ENCODE measurements at regions not wholly inside any gene's neighbourhood (a gene's known extent, or its start where the extent isn't known, plus 50 kb on each side); places are given as distances from the start of the nearest gene placed in this dataset.

DNA sequence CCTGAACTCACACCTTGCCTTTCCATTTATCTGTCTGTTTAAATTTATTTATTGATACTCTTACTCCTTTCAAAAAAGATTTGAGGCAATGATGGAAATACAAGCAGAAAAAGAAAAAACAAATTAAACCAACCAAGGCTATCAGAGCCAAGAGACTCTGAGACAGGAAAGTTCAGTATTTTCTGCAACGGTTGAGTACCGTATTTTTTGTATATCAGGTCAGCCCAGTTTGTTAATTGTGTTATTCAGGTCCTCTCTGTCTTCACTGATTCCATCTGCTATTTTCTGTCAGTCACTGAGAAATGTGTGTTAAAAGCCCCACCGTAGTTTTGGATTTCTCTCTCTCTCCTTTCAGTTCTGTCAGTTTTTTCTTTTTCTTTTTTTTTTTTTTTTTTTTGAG lies 134.5 kb upstream of the SMIM23 start:
- Histone ChIP-seq H3K4me2 (no peak overlapping the region), H3K9ac (no peak overlapping the region), H3K27me3 (no peaks in the 10 kb centered on the region), H3K27ac (no peak overlapping the region), H3K4me1 (peaks cover 33% of the 10 kb centered on the region), H3K9me3 (peaks cover 11% of the 10 kb centered on the region), H3K36me3 (no peaks in the 10 kb centered on the region), H3K4me3 (no peak overlapping the region), H4K20me1 (no peaks in the 10 kb centered on the region)
- no peak for TF ChIP-seq Cebpa-rat (IDR thresholded peaks at IDR 0.05)

DNA sequence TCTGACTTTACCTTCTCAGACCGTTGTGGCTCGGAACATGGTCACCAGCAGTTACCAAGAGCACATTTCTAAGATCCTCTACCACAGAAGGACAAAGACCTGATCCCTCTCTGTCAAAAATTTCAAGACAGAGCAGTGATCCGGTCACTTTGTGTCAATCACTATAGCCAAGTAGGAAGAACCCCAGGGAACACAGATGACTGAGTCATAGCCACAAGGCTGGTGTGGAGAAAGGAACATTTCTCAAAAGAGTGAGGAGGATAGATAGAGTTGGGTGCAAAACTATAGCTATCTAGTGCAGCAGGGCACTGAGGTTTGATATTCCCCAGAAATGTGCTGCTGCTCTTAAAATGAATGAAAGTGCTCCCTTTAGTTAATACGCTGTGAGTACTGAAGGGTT lies 130.7 kb upstream of the SMIM23 start:
- Histone ChIP-seq H3K4me1 (no peaks in the 10 kb centered on the region), H3K36me3 (no peaks in the 10 kb centered on the region), H3K27me3 (no peaks in the 10 kb centered on the region), H3K4me2 (no peak overlapping the region), H3K9ac (no peak overlapping the region), H3K27ac (no peak overlapping the region), H3K9me3 (peaks cover 11% of the 10 kb centered on the region), H4K20me1 (no peaks in the 10 kb centered on the region), H3K4me3 (no peak overlapping the region)
- no peak for TF ChIP-seq Cebpa-rat (IDR thresholded peaks at IDR 0.05)

DNA sequence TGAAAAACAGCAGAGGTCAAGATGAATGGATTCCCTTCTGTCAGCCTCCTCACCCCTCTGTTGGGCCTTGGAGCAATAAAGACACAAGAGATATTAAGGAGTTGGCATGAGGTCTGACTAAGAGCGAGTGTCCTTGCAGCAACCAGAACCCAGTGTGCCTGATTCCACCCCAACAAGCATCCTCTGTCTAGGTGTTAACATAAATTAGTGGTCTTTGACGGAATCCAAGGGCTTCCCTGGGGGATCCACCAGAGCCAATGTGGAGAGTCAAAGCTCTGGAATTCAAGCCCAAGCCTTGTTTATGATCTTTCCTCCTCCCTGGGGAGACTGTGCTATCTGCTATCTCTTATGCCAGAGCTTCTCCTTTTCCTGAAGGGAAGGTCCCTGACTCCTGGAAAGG lies 128.1 kb upstream of the SMIM23 start:
- H3K27ac ChIP-seq = no peak overlapping the region

DNA sequence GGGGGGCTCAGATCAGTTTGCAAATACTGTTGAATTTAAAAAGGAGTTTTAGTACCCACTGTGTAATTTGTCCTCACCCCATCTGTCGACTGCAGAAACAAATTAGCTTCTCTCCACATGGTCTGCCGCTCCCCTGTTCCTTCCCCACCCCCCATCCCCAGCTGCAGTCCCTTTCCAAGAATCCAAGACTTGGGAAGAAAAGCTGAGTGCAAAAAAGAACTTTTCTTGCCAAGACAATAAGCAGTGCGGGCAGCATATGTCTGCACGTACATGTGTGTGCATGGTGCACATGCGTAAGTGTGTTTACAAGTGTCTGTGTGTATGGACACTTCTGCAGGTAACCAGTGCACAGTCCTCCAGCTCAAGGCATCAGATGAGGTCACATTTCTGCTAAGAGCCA lies 125.7 kb upstream of the SMIM23 start:
- no peak overlapping the region for H3K4me3 ChIP-seq
- no peak for TF ChIP-seq Cebpa-rat (IDR thresholded peaks at IDR 0.05)
- H3K27ac ChIP-seq = no peak overlapping the region
- peaks cover 8% of the 10 kb centered on the region for H3K4me1 ChIP-seq
- H3K9ac ChIP-seq = no peak overlapping the region
- no peak overlapping the region for H3K4me2 ChIP-seq
- H3K36me3 ChIP-seq = no peaks in the 10 kb centered on the region
- H4K20me1 ChIP-seq = no peaks in the 10 kb centered on the region
- H3K27me3 ChIP-seq = no peaks in the 10 kb centered on the region
- H3K9me3 ChIP-seq = peaks cover 1% of the 10 kb centered on the region

More for the DNA sequence above, 128.1 kb upstream of the SMIM23 start:
- H4K20me1 ChIP-seq = no peaks in the 10 kb centered on the region
- H3K4me1 ChIP-seq = peaks cover 8% of the 10 kb centered on the region
- no peaks in the 10 kb centered on the region for H3K36me3 ChIP-seq
- no peak overlapping the region for H3K4me3 ChIP-seq
- no peaks in the 10 kb centered on the region for H3K27me3 ChIP-seq
- no peak overlapping the region for H3K9ac ChIP-seq
- TF ChIP-seq Cebpa-rat (IDR thresholded peaks at IDR 0.05) = no peak
- peaks cover 11% of the 10 kb centered on the region for H3K9me3 ChIP-seq
- no peak overlapping the region for H3K4me2 ChIP-seq

DNA sequence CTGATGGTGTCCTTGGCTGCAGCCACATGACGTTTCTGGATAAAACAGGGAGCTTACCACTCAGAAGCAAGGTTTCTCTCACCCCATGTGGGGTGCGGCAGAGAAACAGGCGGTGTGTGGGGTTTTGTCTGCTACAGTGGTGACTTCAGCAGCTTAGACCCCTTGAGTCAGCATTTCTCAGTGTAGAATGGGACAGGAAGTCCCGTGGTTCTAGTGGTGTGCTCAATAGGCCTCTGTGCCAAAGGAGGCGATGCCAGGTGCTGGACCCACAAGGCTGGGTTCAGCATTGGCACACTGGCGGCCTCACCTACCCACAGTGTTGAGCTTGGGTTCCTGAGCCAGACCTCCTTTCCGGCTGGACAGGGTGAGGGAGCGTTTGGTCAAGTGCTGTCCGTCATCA lies 125.2 kb upstream of the SMIM23 start:
- peak overlapping the region; percentile 9 for H3K4me2 ChIP-seq
- H3K27me3 ChIP-seq = no peaks in the 10 kb centered on the region
- no peaks in the 10 kb centered on the region for H4K20me1 ChIP-seq
- H3K36me3 ChIP-seq = no peaks in the 10 kb centered on the region
- H3K9me3 ChIP-seq = no peaks in the 10 kb centered on the region; the same call in 1 of the 2 replicates
- no peak overlapping the region for H3K9ac ChIP-seq
- H3K4me1 ChIP-seq = peaks cover 8% of the 10 kb centered on the region
- H3K4me3 ChIP-seq = no peak overlapping the region
- TF ChIP-seq Cebpa-rat (IDR thresholded peaks at IDR 0.05) = no peak
- H3K27ac ChIP-seq = no peak overlapping the region

DNA sequence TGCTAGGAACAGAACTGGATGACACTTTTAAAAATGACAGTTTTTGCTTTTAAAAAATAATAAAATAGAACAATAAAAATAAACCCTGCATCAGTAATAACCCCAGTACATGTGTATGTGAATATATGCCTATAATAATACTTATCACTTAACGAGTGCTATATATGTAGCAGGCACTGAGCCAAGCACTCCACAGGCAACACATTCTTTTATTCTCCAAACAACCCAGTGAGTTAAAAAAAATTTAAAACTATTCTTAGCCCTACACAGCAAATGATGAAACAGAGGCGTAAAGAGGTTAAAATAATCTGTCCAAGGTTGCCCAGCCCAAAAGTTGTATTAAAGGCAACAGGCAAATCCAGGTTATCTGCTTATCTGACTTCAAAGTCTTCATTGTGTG lies 124.5 kb upstream of the SMIM23 start:
- Histone ChIP-seq H3K27me3 (no peaks in the 10 kb centered on the region), H3K4me1 (peaks cover 8% of the 10 kb centered on the region), H3K36me3 (no peaks in the 10 kb centered on the region), H4K20me1 (no peaks in the 10 kb centered on the region), H3K27ac (no peak overlapping the region), H3K4me3 (no peak overlapping the region), H3K9me3 (no peaks in the 10 kb centered on the region; the same call in 1 of the 2 replicates), H3K4me2 (no peak overlapping the region), H3K9ac (no peak overlapping the region)
- TF ChIP-seq Cebpa-rat (IDR thresholded peaks at IDR 0.05) = no peak

DNA sequence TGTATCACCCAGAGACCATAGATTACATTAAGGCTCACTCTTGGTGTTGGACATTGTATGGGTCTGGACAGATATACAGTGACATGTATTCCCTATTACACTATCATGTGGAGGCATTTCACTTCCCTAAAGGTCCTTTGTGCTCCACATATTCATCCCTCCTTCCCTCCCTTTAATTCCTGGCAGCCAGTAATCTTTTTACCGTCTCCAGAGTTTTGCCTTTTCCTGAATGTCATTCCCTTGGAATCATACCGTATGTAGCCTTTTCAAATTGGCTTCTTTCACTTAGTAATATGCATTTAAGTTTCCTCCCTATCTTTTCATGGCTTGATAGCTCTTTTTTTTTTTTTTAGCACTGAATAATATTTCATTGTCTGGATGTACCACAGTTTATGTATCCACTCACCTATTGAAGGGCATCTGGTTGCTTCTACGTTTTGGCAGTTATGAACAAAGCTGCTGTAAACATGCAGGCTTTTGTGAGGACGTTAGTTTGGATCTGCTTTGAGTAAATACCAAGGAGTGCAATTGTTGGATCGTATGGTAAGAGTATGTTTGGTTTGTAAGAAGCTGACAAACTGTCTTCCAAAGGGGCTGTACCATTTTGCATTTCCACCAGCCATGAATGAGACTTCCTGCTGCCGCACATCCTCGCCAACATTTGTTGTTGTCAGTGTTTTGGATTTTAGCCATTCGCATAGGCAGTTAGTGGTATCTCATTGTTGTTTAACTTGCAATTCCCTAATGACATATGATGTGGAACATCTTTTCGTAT lies 122.1 kb upstream of the SMIM23 start:
- no peak overlapping the region for H3K9ac ChIP-seq
- H3K36me3 ChIP-seq = no peaks in the 10 kb centered on the region
- H4K20me1 ChIP-seq = no peaks in the 10 kb centered on the region
- no peak overlapping the region for H3K27ac ChIP-seq
- H3K9me3 ChIP-seq = no peaks in the 10 kb centered on the region; the same call in 1 of the 2 replicates
- no peaks in the 10 kb centered on the region for H3K27me3 ChIP-seq
- no peak overlapping the region for H3K4me3 ChIP-seq
- H3K4me2 ChIP-seq = no peak overlapping the region
- TF ChIP-seq Cebpa-rat (IDR thresholded peaks at IDR 0.05) = no peak
- peaks cover 8% of the 10 kb centered on the region for H3K4me1 ChIP-seq

DNA sequence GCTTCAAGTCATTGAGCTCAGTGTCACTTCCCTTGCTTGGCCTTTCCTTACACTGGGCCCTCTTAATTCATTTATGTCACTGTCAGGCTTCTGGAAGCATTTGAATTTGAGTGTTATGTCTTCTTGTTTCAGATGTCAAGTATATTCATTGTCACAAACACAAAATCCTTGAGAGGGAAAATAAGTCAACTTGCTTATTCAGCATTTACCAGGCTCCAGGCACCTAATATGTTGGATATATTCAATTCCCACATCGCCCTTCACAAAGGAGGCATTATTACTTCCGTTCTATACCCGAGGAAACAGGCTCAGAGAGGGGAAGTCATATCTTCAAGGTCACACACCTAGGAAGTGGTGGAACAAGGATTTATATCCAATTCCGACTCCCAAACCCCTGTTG lies 121.1 kb upstream of the SMIM23 start:
- TF ChIP-seq Cebpa-rat (IDR thresholded peaks at IDR 0.05) = no peak
- no peaks in the 10 kb centered on the region for H4K20me1 ChIP-seq

DNA sequence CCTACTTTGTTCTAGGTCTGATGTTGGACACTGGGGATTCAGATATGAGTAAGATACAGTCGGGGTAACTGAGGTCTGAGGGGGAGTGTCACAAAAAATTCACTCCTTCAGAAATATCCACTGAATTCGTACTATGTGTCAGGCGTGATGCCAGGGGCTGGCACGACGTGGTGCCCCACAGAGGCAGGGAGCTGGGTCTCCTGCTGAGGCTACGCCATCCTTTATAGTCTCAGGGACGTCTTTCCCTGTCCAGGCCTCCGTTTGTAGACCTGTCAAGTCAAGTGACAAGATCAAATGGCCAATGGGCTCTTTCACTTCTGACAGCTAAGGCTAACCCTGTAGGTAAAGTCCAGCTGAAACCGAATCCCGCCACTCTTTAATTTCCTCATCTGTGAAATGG lies 118.8 kb upstream of the SMIM23 start:
- Histone ChIP-seq H3K36me3 (no peaks in the 10 kb centered on the region), H3K9me3 (no peaks in the 10 kb centered on the region; the same call in 1 of the 2 replicates), H3K4me2 (no peak overlapping the region), H3K27me3 (no peaks in the 10 kb centered on the region), H3K27ac (no peak overlapping the region), H3K4me3 (no peak overlapping the region), H4K20me1 (no peaks in the 10 kb centered on the region), H3K9ac (no peak overlapping the region), H3K4me1 (no peaks in the 10 kb centered on the region)
- no peak for TF ChIP-seq Cebpa-rat (IDR thresholded peaks at IDR 0.05)

More for the DNA sequence above, 121.1 kb upstream of the SMIM23 start:
- H3K4me1 ChIP-seq = peaks cover 8% of the 10 kb centered on the region
- no peaks in the 10 kb centered on the region for H3K36me3 ChIP-seq
- no peak overlapping the region for H3K4me2 ChIP-seq
- H3K4me3 ChIP-seq = no peak overlapping the region
- H3K9me3 ChIP-seq = no peaks in the 10 kb centered on the region; the same call in 1 of the 2 replicates
- H3K9ac ChIP-seq = no peak overlapping the region
- no peaks in the 10 kb centered on the region for H3K27me3 ChIP-seq
- H3K27ac ChIP-seq = no peak overlapping the region

DNA sequence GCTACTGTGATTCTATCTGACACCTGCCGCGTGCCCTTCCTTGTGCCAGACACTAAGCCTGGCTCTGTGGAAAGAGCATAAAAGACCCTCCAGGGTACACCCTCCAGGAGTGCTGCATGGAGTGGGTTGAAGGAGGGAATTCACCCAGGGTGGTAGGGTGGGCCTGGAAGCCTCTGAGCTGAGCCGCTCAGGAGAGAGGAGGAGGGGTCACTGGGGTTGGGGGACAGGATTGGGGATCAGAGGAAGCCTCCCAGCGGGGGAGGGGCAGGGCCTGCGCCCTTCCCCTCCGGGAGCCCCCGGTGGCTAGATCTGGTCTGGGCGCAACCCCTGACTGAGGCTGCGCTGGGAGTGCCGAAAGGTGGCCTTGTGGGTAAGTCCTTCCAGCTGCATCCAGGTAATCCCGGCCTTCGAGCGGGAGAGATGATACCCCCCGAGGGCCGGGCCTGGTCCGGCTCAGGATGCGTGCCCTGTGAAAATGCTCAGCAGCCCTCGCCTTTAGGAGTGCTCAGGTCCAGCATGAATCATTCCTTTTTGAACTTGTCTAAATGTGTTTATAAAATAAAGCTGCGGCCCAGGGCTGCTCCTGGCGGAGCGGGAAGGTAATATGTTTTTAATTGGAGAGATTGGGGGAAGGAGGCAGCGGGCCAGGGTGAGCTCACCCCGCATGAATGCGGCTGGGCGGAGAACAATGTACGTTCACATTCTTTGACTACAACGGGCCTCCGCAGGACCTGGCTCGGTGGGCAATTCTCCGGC lies 118.1 kb upstream of the SMIM23 start:
- Histone ChIP-seq H3K36me3 (no peaks in the 10 kb centered on the region), H3K9me3 (no peaks in the 10 kb centered on the region; the same call in 1 of the 2 replicates), H3K27ac (no peak overlapping the region), H4K20me1 (no peaks in the 10 kb centered on the region), H3K4me2 (no peak overlapping the region), H3K9ac (no peak overlapping the region), H3K4me3 (no peak overlapping the region), H3K27me3 (no peaks in the 10 kb centered on the region), H3K4me1 (no peaks in the 10 kb centered on the region)
- TF ChIP-seq Cebpa-rat (IDR thresholded peaks at IDR 0.05) = no peak
